GM23338 (cell line): ENCODE measurements at regions not wholly inside any gene's neighbourhood (a gene's known extent, or its start where the extent isn't known, plus 50 kb on each side); places are given as distances from the start of the nearest gene placed in this dataset.

Experiments
- ATAC-seq: fragments of 200-7000 bp; cut with Tn5 transposase; 3 replicates; pipeline ENCODE4 v1.9.1; 2020
- DNase-seq: peaks from one replicate; pipeline ENCODE4 v3.0.0-alpha.2; 2015; ENCODE audit warnings: low spot score
- H2AFZ ChIP-seq: fragments of 200-600 bp; sonication (generic); 2 replicates; pipeline ENCODE4 v1.8.0; 2016; ENCODE audit warnings: antibody characterized with exemption, mild to moderate bottlenecking, moderate library complexity
- H3F3A ChIP-seq: fragments of 200-600 bp; sonication (generic); replicated peaks from 2 replicates; pipeline ENCODE4 v1.8.0; 2017; ENCODE audit warnings: antibody characterized with exemption, mixed run types, low read depth
- H3K27ac ChIP-seq: fragments of 200-600 bp; sonication (generic); 2 replicates; pipeline ENCODE4 v1.6.1; 2016; ENCODE audit warnings: low read depth
- H3K27me3 ChIP-seq: fragments of 200-600 bp; sonication (generic); 2 replicates; pipeline ENCODE4 v1.8.0; 2016; ENCODE audit warnings: mild to moderate bottlenecking, mixed run types, moderate library complexity; ENCODE audit not compliant: insufficient read depth
- H3K36me3 ChIP-seq: fragments of 200-600 bp; sonication (generic); 2 replicates; pipeline ENCODE4 v1.8.0; 2016; ENCODE audit warnings: mild to moderate bottlenecking; ENCODE audit not compliant: insufficient read depth
- H3K4me1 ChIP-seq: fragments of 200-600 bp; sonication (generic); 2 replicates; pipeline ENCODE4 v1.8.0; 2016; ENCODE audit warnings: mild to moderate bottlenecking, moderate library complexity; ENCODE audit not compliant: insufficient read depth
- H3K4me2 ChIP-seq: fragments of 200-600 bp; sonication (generic); 2 replicates; pipeline ENCODE4 v1.7.1; 2017; ENCODE audit warnings: mixed run types
- H3K4me3 ChIP-seq: fragments of 200-600 bp; sonication (generic); 2 replicates; pipeline ENCODE4 v1.6.1; 2016; ENCODE audit warnings: mixed run types
- H3K79me2 ChIP-seq: fragments of 200-600 bp; sonication (generic); replicated peaks from 2 replicates; pipeline ENCODE4 v1.8.0; 2017; ENCODE audit warnings: mild to moderate bottlenecking; ENCODE audit not compliant: insufficient read depth
- H3K9me2 ChIP-seq: fragments of 200-600 bp; sonication (generic); 2 replicates; pipeline ENCODE4 v1.8.0; 2017; ENCODE audit not compliant: insufficient read depth
- H4K20me1 ChIP-seq: fragments of 200-600 bp; sonication (generic); replicated peaks from 2 replicates; pipeline ENCODE4 v1.8.0; 2017; ENCODE audit warnings: mild to moderate bottlenecking; ENCODE audit not compliant: insufficient read depth
- H3K27ac Mint-ChIP-seq: 2 replicates; pipeline ENCODE4 v1.8.0; 2020; ENCODE audit warnings: inconsistent platforms, mild to moderate bottlenecking, moderate library complexity, mixed read lengths
- H3K27me3 Mint-ChIP-seq: 3 replicates; pipeline ENCODE4 v1.8.0; 2022; ENCODE audit warnings: low read depth, mild to moderate bottlenecking, moderate library complexity, mixed read lengths, inconsistent platforms; ENCODE audit not compliant: insufficient read depth, poor library complexity
- H3K36me3 Mint-ChIP-seq: 3 replicates; pipeline ENCODE4 v1.8.0; 2021; ENCODE audit warnings: low read depth, mild to moderate bottlenecking, inconsistent platforms, moderate library complexity, mixed read lengths
- H3K4me1 Mint-ChIP-seq: 3 replicates; pipeline ENCODE4 v1.8.0; 2020; ENCODE audit warnings: mild to moderate bottlenecking, inconsistent platforms, mixed read lengths
- H3K4me3 Mint-ChIP-seq: 3 replicates; pipeline ENCODE4 v1.8.0; 2021; ENCODE audit warnings: moderate library complexity, mild to moderate bottlenecking, inconsistent platforms, mixed read lengths
- H3K9me3 Mint-ChIP-seq: 3 replicates; pipeline ENCODE4 v1.8.0; 2020; ENCODE audit warnings: moderate library complexity, mild to moderate bottlenecking, inconsistent platforms, mixed read lengths
- EZH2phosphoT487 ChIP-seq: fragments of 200-600 bp; sonication (generic); IDR thresholded peaks from one replicate; pipeline ENCODE4 v1.8.1; 2018; ENCODE audit warnings: antibody characterized with exemption; ENCODE audit not compliant: unreplicated experiment
- JUNB ChIP-seq: IDR thresholded peaks from one replicate; pipeline ENCODE4 v1.6.1; 2016; ENCODE audit warnings: antibody characterized with exemption; ENCODE audit not compliant: unreplicated experiment
- NANOG ChIP-seq: IDR thresholded peaks from 2 replicates; pipeline ENCODE4 v1.6.1; 2016; ENCODE audit warnings: antibody characterized with exemption, borderline replicate concordance
- STAT1 ChIP-seq: IDR thresholded peaks from one replicate; pipeline ENCODE4 v1.6.1; 2016; ENCODE audit warnings: antibody characterized with exemption; ENCODE audit not compliant: unreplicated experiment
- ZNF114 ChIP-seq: fragments of 250-450 bp; sonication (Bioruptor Pico); IDR thresholded peaks from 2 replicates; pipeline ENCODE4 v1.5.0; 2020; ENCODE audit warnings: mild to moderate bottlenecking, moderate library complexity
- ZNF331 ChIP-seq: fragments of 250-450 bp; sonication (Bioruptor Pico); IDR thresholded peaks from 2 replicates; pipeline ENCODE4 v1.5.0; 2020; ENCODE audit warnings: low read depth, mild to moderate bottlenecking, moderate library complexity
- TF ChIP-seq, protein P1 (sequence below): fragments of 250-450 bp; sonication (Bioruptor Pico); IDR thresholded peaks from 2 replicates; pipeline ENCODE4 v1.5.0; 2020; ENCODE audit warnings: mild to moderate bottlenecking, moderate library complexity

DNA sequence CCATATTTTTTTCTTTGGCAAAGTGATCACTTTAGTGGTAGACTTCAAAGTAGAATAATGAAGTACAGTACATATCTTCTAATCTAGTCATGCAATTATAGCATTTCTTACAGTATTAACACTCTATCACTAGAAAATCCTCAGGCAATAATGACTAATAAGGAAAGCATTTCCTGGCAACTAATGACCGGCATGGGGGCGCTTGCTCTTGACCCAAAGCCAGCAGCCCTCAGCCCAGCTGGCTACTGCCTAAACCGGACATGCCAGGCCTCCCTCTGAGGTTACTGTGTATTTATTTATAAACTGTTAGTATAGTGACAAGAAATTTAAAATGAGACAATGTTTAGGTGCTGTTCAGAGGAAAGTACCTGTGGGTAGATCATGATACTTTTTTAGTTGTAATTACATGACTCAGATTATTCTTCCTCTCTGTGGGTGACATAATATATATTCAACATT is 633.8 kb downstream of the PTPRC start (continued):
- TF ChIP-seq, protein P1, sequence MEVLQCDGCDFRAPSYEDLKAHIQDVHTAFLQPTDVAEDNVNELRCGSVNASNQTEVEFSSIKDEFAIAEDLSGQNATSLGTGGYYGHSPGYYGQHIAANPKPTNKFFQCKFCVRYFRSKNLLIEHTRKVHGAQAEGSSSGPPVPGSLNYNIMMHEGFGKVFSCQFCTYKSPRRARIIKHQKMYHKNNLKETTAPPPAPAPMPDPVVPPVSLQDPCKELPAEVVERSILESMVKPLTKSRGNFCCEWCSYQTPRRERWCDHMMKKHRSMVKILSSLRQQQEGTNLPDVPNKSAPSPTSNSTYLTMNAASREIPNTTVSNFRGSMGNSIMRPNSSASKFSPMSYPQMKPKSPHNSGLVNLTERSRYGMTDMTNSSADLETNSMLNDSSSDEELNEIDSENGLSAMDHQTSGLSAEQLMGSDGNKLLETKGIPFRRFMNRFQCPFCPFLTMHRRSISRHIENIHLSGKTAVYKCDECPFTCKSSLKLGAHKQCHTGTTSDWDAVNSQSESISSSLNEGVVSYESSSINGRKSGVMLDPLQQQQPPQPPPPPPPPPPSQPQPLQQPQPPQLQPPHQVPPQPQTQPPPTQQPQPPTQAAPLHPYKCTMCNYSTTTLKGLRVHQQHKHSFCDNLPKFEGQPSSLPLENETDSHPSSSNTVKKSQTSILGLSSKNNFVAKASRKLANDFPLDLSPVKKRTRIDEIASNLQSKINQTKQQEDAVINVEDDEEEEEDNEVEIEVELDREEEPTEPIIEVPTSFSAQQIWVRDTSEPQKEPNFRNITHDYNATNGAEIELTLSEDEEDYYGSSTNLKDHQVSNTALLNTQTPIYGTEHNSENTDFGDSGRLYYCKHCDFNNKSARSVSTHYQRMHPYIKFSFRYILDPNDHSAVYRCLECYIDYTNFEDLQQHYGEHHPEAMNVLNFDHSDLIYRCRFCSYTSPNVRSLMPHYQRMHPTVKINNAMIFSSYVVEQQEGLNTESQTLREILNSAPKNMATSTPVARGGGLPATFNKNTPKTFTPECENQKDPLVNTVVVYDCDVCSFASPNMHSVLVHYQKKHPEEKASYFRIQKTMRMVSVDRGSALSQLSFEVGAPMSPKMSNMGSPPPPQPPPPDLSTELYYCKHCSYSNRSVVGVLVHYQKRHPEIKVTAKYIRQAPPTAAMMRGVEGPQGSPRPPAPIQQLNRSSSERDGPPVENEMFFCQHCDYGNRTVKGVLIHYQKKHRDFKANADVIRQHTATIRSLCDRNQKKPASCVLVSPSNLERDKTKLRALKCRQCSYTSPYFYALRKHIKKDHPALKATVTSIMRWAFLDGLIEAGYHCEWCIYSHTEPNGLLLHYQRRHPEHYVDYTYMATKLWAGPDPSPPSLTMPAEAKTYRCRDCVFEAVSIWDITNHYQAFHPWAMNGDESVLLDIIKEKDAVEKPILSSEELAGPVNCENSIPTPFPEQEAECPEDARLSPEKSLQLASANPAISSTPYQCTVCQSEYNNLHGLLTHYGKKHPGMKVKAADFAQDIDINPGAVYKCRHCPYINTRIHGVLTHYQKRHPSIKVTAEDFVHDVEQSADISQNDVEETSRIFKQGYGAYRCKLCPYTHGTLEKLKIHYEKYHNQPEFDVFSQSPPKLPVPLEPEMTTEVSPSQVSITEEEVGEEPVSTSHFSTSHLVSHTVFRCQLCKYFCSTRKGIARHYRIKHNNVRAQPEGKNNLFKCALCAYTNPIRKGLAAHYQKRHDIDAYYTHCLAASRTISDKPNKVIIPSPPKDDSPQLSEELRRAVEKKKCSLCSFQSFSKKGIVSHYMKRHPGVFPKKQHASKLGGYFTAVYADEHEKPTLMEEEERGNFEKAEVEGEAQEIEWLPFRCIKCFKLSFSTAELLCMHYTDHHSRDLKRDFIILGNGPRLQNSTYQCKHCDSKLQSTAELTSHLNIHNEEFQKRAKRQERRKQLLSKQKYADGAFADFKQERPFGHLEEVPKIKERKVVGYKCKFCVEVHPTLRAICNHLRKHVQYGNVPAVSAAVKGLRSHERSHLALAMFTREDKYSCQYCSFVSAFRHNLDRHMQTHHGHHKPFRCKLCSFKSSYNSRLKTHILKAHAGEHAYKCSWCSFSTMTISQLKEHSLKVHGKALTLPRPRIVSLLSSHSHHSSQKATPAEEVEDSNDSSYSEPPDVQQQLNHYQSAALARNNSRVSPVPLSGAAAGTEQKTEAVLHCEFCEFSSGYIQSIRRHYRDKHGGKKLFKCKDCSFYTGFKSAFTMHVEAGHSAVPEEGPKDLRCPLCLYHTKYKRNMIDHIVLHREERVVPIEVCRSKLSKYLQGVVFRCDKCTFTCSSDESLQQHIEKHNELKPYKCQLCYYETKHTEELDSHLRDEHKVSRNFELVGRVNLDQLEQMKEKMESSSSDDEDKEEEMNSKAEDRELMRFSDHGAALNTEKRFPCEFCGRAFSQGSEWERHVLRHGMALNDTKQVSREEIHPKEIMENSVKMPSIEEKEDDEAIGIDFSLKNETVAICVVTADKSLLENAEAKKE (CRISPR knock-in tag): no peak
- no peak for TF ChIP-seq STAT1
- no peak for TF ChIP-seq EZH2phosphoT487
- no peak for TF ChIP-seq JUNB

DNA sequence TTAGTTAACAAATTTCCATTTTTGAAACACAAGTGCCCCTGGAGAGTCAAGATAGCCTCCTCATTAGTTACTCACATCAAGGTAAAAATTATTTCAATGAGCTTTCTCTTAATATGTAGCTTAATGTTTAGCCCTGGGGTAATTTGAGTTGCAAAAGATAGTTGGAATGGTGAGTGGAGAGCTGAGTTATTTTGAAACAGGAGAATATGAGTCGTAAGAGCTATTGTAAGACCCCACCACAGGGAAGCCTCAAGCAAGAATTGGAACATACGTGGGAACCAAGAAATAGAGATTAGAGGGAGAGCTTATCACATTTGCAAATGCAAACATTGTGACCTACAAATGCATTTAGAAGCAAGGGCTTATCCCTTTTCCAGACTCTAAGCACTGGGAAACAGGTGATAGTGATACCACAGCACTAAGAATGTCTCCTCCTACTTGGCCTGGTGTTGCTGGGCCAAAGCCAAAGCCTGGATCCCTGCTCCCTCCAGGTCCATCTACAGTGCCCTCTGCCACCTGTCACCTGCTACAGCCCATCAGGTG is 635.1 kb downstream of the PTPRC start:
- Histone ChIP-seq H3K36me3 (no peaks in the 10 kb centered on the region), H3K27me3 (no peaks in the 10 kb centered on the region), H3K79me2 (no peaks in the 10 kb centered on the region), H3K4me2 (no peak overlapping the region), H3K4me3 (no peak overlapping the region), H3K27ac (no peak overlapping the region), H2AFZ (no peak overlapping the region), H3F3A (no peaks in the 10 kb centered on the region), H3K4me1 (no peaks in the 10 kb centered on the region), H4K20me1 (no peaks in the 10 kb centered on the region), H3K9me2 (no peaks in the 10 kb centered on the region; the same call in 1 of the 2 replicates)
- Mint-ChIP-seq H3K4me3 (no peak overlapping the region), H3K27ac (no peak overlapping the region), H3K36me3 (no peaks in the 10 kb centered on the region), H3K4me1 (peaks cover 5% of the 10 kb centered on the region; the same call in 2 of the 3 replicates), H3K9me3 (no peaks in the 10 kb centered on the region; the same call in 2 of the 3 replicates), H3K27me3 (peaks cover under 1% of the 10 kb centered on the region)
- ATAC-seq: peak; percentile 36
- DNase-seq: no peak
- no peak for TF ChIP-seq NANOG
- TF ChIP-seq ZNF331 (CRISPR knock-in tag): no peak
- TF ChIP-seq, protein P1 (CRISPR knock-in tag): no peak
- no peak for TF ChIP-seq ZNF114 (CRISPR knock-in tag)
